Tibial nerve (tissue), 4 donors: ENCODE measurements at regions not wholly inside any gene's neighbourhood (a gene's known extent, or its start where the extent isn't known, plus 50 kb on each side); places are given as distances from the start of the nearest gene placed in this dataset.

Experiments
- CTCF ChIP-seq, 5 experiments: fragments of 200-600 bp in 3 of 5; fragments of 450-650 bp in 2 of 5; sonication (generic) in 3 of 5; IDR thresholded peaks; one replicate each; pipeline ENCODE4 v1.5.1; 2016 to 2019; ENCODE audit warnings: antibody characterized with exemption in 5 of 5, mild to moderate bottlenecking in 3 of 5, moderate library complexity in 2 of 5
- EP300 ChIP-seq, 2 donors: sonication (generic); formaldehyde crosslinking; IDR thresholded peaks; one replicate each; pipeline ENCODE4 v1.6.1; 2017; ENCODE audit warnings: antibody characterized with exemption in 2 of 2, mild to moderate bottlenecking in 1 of 2

GRCh38 chr3:107965136-107965655 lies 125.6 kb downstream of the CD47 start:
- TF ChIP-seq EP300 (IDR thresholded peaks at IDR 0.05) (no peak), CTCF (IDR thresholded peaks at IDR 0.05) (no peak)
